C4-2B (cell line): ENCODE measurements at regions not wholly inside any gene's neighbourhood (a gene's known extent, or its start where the extent isn't known, plus 50 kb on each side); places are given as distances from the start of the nearest gene placed in this dataset.

Experiments
- ZFX ChIP-seq: fragments of 450-650 bp; IDR thresholded peaks from 2 replicates; pipeline ENCODE4 v1.6.1; 2017
- TF ChIP-seq, protein P1 (sequence below): fragments of 450-650 bp; conservative IDR thresholded peaks from 2 replicates; pipeline ENCODE4 v1.5.1; 2017; ENCODE audit warnings: mild to moderate bottlenecking

DNA sequence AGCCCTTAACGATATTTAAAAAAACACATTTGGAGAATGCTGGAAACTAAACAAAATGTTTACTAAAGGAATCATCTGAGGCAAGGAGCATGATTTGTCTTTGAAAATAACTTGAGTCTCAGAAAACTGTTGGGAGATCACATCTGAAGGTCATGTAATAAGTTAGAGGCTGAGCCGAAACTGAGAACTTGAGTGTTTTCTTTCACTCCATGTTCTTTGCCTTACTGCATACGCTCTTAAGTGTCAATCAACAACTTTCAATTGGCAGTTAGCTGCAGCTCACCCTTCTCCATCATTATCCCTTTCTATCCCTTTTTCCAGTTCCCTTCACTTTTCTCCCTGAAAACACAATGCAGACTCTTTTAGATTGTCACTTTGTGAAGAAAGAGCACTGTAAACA lies 216.2 kb downstream of the ADGRA3 start:
- TF ChIP-seq, protein P1, sequence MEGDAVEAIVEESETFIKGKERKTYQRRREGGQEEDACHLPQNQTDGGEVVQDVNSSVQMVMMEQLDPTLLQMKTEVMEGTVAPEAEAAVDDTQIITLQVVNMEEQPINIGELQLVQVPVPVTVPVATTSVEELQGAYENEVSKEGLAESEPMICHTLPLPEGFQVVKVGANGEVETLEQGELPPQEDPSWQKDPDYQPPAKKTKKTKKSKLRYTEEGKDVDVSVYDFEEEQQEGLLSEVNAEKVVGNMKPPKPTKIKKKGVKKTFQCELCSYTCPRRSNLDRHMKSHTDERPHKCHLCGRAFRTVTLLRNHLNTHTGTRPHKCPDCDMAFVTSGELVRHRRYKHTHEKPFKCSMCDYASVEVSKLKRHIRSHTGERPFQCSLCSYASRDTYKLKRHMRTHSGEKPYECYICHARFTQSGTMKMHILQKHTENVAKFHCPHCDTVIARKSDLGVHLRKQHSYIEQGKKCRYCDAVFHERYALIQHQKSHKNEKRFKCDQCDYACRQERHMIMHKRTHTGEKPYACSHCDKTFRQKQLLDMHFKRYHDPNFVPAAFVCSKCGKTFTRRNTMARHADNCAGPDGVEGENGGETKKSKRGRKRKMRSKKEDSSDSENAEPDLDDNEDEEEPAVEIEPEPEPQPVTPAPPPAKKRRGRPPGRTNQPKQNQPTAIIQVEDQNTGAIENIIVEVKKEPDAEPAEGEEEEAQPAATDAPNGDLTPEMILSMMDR: no peak
- TF ChIP-seq ZFX: no peak
